ENCODE measurements at regions not wholly inside any gene's neighbourhood (a gene's known extent, or its start where the extent isn't known, plus 50 kb on each side); places are given as distances from the start of the nearest gene placed in this dataset.

DNA sequence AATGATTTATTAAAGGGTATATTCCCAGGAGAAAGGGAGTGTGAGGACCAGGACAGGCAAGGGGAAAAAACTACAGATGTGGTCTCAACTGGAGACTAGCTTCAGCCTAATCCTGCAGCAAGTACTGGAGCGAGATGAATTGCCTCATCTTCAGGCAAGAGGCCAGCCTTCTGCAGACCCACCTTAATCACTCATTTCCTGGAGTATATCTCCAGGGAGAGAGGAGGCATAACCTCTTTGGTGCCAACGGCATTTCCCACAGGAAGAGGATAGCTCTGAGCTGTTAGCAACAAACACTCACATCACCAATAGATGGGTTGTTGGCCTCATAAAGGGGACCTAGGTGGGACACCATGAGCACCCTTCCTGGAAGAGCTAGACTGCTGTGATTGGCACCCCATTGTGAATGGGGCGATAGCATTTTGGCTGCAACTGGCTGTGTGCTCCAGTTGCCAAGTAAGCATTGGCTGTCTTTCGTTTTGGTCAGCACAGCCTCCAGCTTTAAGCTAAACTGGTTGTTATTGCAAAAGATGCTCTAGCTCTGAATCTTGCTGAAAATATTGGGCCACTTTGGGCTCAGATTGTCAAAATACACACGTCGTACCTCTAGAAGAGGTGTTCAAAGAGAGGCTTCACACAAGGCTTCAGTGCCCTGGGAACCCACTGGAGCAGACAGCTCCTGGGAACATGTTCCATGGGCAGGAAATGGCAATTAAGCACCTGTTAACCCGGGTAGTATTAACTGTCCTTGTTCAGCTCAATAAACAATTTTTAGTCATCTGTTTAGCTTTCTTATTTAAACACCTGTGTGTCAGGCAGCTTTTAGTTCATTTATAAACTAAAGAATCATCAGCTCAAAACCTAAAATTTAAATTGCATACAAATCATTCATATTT is 314.8 kb upstream of the C1orf87 start:
- Mint-ChIP-seq H3K27ac (no peak overlapping the region), H3K9me3 (no peaks in the 10 kb centered on the region), H3K27me3 (ENCODE audit: insufficient read depth) (no peaks in the 10 kb centered on the region), H3K4me1 (no peaks in the 10 kb centered on the region), H3K4me3 (no peak overlapping the region), H3K36me3 (ENCODE audit: low read depth) (no peaks in the 10 kb centered on the region)
- TF ChIP-seq, protein P1, sequence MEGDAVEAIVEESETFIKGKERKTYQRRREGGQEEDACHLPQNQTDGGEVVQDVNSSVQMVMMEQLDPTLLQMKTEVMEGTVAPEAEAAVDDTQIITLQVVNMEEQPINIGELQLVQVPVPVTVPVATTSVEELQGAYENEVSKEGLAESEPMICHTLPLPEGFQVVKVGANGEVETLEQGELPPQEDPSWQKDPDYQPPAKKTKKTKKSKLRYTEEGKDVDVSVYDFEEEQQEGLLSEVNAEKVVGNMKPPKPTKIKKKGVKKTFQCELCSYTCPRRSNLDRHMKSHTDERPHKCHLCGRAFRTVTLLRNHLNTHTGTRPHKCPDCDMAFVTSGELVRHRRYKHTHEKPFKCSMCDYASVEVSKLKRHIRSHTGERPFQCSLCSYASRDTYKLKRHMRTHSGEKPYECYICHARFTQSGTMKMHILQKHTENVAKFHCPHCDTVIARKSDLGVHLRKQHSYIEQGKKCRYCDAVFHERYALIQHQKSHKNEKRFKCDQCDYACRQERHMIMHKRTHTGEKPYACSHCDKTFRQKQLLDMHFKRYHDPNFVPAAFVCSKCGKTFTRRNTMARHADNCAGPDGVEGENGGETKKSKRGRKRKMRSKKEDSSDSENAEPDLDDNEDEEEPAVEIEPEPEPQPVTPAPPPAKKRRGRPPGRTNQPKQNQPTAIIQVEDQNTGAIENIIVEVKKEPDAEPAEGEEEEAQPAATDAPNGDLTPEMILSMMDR (conservative IDR thresholded peaks at IDR 0.05), result no peak
- no peaks in the 10 kb centered on the region for H3K27me3 ChIP-seq (ENCODE audit: control insufficient read depth, insufficient read depth, low read length, poor library complexity, severe bottlenecking)
- H3K9me3 ChIP-seq (ENCODE audit: control insufficient read depth, low read length), result no peaks in the 10 kb centered on the region
- no peaks in the 10 kb centered on the region for H3K36me3 ChIP-seq (ENCODE audit: control insufficient read depth, insufficient read depth, low read length)
- 88 to 93% methylated on average over 4 to 7 of the region's 7 CpGs for WGBS, 2 experiments (ENCODE audit: insufficient coverage in 1 of 2, insufficient read length in 1 of 2)
- H3K4me1 ChIP-seq (ENCODE audit: control insufficient read depth, insufficient read depth, low read length), result no peaks in the 10 kb centered on the region
- peak; percentile 43 for DNase-seq
- H3K27ac ChIP-seq (ENCODE audit: low read depth, low read length), result no peak overlapping the region
- no peak overlapping the region for H3K9ac ChIP-seq (ENCODE audit: extremely low read depth, low read length, poor library complexity, severe bottlenecking)
- H3K4me3 ChIP-seq (ENCODE audit: low read length), result no peak overlapping the region

DNA sequence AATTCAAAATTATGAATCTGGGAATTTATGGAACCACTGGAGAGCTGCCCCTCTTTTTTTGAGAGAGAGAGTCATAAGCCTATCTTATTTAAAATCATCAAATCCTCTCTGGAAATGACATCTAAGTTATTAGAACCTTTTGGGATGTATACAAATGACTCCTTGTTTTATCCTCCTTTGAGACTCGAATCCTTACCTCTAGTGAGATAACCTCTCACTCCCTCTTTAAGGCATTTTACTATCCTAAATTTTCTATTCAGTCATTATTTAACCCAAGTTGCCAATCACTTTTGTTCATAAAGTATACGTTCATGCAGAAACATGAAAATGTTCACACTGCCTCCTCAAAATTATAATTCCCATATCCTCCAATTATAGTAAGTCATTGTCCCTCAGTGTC is 313.6 kb upstream of the C1orf87 start:
- DNase-seq, result no peak
- no peak overlapping the region for H3K4me3 Mint-ChIP-seq
- 91 to 93% methylated on average over 2 of the region's 2 CpGs for WGBS, 2 experiments (ENCODE audit: insufficient coverage in 1 of 2, insufficient read length in 1 of 2)

DNA sequence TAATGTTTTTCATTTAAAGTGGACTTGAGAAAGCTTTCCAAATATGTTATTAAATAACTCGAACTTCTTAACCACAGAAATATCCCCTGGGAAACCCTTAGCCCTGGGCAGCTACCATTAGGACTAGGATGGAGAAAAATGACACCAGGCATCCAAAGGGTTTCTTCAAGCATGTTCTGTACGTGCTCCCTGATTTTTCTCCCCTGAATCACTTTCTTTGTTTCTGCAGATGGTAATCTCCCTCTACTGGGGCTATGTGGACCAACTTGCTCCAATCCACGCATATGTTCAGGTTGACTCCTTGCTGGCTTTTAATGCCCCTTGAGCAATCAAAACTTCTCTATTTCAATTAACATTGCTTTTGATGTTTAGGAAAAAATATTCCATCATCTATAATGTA is 312.7 kb upstream of the C1orf87 start:
- Histone ChIP-seq H3K4me3 (ENCODE audit: low read length) (no peak overlapping the region), H3K27me3 (ENCODE audit: control insufficient read depth, insufficient read depth, low read length, poor library complexity, severe bottlenecking) (no peaks in the 10 kb centered on the region), H3K27ac (ENCODE audit: low read depth, low read length) (no peak overlapping the region), H3K9me3 (ENCODE audit: control insufficient read depth, low read length) (no peaks in the 10 kb centered on the region), H3K9ac (ENCODE audit: extremely low read depth, low read length, poor library complexity, severe bottlenecking) (no peak overlapping the region), H3K36me3 (ENCODE audit: control insufficient read depth, insufficient read depth, low read length) (no peaks in the 10 kb centered on the region), H3K4me1 (ENCODE audit: control insufficient read depth, insufficient read depth, low read length) (no peaks in the 10 kb centered on the region)
- H3K27ac Mint-ChIP-seq, result no peak overlapping the region
- no peaks in the 10 kb centered on the region for H3K36me3 Mint-ChIP-seq (ENCODE audit: low read depth)
- no peaks in the 10 kb centered on the region for H3K27me3 Mint-ChIP-seq (ENCODE audit: insufficient read depth)
- no peaks in the 10 kb centered on the region for H3K9me3 Mint-ChIP-seq
- 83 to 87% methylated on average over 2 to 3 of the region's 3 CpGs for WGBS, 2 experiments (ENCODE audit: insufficient coverage in 1 of 2, insufficient read length in 1 of 2)
- DNase-seq, result no peak
- H3K4me3 Mint-ChIP-seq, result no peak overlapping the region
- TF ChIP-seq, protein P1 (conservative IDR thresholded peaks at IDR 0.05), result no peak
- H3K4me1 Mint-ChIP-seq, result no peaks in the 10 kb centered on the region

More for the DNA sequence above, 313.6 kb upstream of the C1orf87 start:
- Histone ChIP-seq H3K4me1 (ENCODE audit: control insufficient read depth, insufficient read depth, low read length) (no peaks in the 10 kb centered on the region), H3K27me3 (ENCODE audit: control insufficient read depth, insufficient read depth, low read length, poor library complexity, severe bottlenecking) (no peaks in the 10 kb centered on the region), H3K36me3 (ENCODE audit: control insufficient read depth, insufficient read depth, low read length) (no peaks in the 10 kb centered on the region), H3K27ac (ENCODE audit: low read depth, low read length) (no peak overlapping the region), H3K9me3 (ENCODE audit: control insufficient read depth, low read length) (no peaks in the 10 kb centered on the region), H3K9ac (ENCODE audit: extremely low read depth, low read length, poor library complexity, severe bottlenecking) (no peak overlapping the region), H3K4me3 (ENCODE audit: low read length) (no peak overlapping the region)
- TF ChIP-seq, protein P1 (conservative IDR thresholded peaks at IDR 0.05), result no peak
- no peak overlapping the region for H3K27ac Mint-ChIP-seq
- H3K4me1 Mint-ChIP-seq, result no peaks in the 10 kb centered on the region
- H3K36me3 Mint-ChIP-seq (ENCODE audit: low read depth), result no peaks in the 10 kb centered on the region
- H3K9me3 Mint-ChIP-seq, result no peaks in the 10 kb centered on the region
- H3K27me3 Mint-ChIP-seq (ENCODE audit: insufficient read depth), result no peaks in the 10 kb centered on the region
